Ascending aorta (tissue), 2 donors: ENCODE measurements at regions not wholly inside any gene's neighbourhood (a gene's known extent, or its start where the extent isn't known, plus 50 kb on each side); places are given as distances from the start of the nearest gene placed in this dataset.

ENCODE experiments used
- DNase-seq, 2 donors: peaks; one replicate each; pipeline ENCODE4 v3.0.0-alpha.2; 2019; ENCODE audit warnings: low spot score in 2 of 2
- H3K27ac ChIP-seq, 2 donors: fragments of 200-600 bp; sonication (generic); one replicate each; pipeline ENCODE4 v1.5.1; 2016 to 2017; ENCODE audit warnings: mild to moderate bottlenecking in 1 of 2
- H3K27me3 ChIP-seq: fragments of 200-600 bp; sonication (generic); one replicate; pipeline ENCODE4 v1.5.1; 2017
- H3K36me3 ChIP-seq, 2 donors: fragments of 200-600 bp; sonication (generic); one replicate each; pipeline ENCODE4 v1.5.1; 2016
- H3K4me1 ChIP-seq, 2 donors: fragments of 200-600 bp; sonication (generic); one replicate each; pipeline ENCODE4 v1.5.1; 2016 to 2017; ENCODE audit warnings: mild to moderate bottlenecking in 1 of 2
- H3K4me3 ChIP-seq, 2 donors: fragments of 200-600 bp; sonication (generic); one replicate each; pipeline ENCODE4 v1.5.1; 2016 to 2017; ENCODE audit warnings: mild to moderate bottlenecking in 1 of 2
- H3K9me3 ChIP-seq, 2 donors: fragments of 200-600 bp; sonication (generic); one replicate each; pipeline ENCODE4 v1.5.1; 2016
- CTCF ChIP-seq, 3 experiments: fragments of 200-600 bp in 2 of 3; fragments of 450-650 bp in 1 of 3; sonication (generic) in 2 of 3; IDR thresholded peaks; one replicate each; pipeline ENCODE4 v1.5.1; 2016 to 2019; ENCODE audit warnings: antibody characterized with exemption in 3 of 3, mild to moderate bottlenecking in 1 of 3, moderate library complexity in 1 of 3
- intact Hi-C: fragments of 100-400 bp; cut with DNase I; formaldehyde crosslinking; loops from one replicate; pipeline ENCODE4 v1.15.1; 2023

GRCh38 chr13:107999751-108000150 is 215.6 kb downstream of the LIG4 start:
- TF ChIP-seq CTCF (IDR thresholded peaks at IDR 0.05): no peak
- Histone ChIP-seq H3K27ac (no peak overlapping the region), H3K27me3 (no peaks in the 10 kb centered on the region), H3K4me1 (no peaks in the 10 kb centered on the region), H3K4me3 (no peak overlapping the region), H3K9me3 (no peaks in the 10 kb centered on the region), H3K36me3 (no peaks in the 10 kb centered on the region)
- intact Hi-C loops: no loop called here
- no peak for DNase-seq

- TF ChIP-seq CTCF (IDR thresholded peaks at IDR 0.05): no peak
- no peaks in the 10 kb centered on the region for H3K9me3 ChIP-seq
- H3K36me3 ChIP-seq: no peaks in the 10 kb centered on the region
- no peak overlapping the region for H3K4me3 ChIP-seq
- intact Hi-C loops: no loop called here
- no peaks in the 10 kb centered on the region for H3K27me3 ChIP-seq
- no peak overlapping the region for H3K27ac ChIP-seq
- no peaks in the 10 kb centered on the region for H3K4me1 ChIP-seq
- no peak for DNase-seq
Measured at GRCh38 chr13:107994137-107994536, 221.2 kb downstream of the LIG4 start.

GRCh38 chr13:107993239-107993949 is 221.9 kb downstream of the LIG4 start:
- intact Hi-C loops: no loop called here

GRCh38 chr13:107992542-107992941 is 222.8 kb downstream of the LIG4 start:
- Histone ChIP-seq H3K4me1 (no peaks in the 10 kb centered on the region), H3K27ac (no peak overlapping the region), H3K4me3 (no peak overlapping the region), H3K36me3 (no peaks in the 10 kb centered on the region), H3K9me3 (no peaks in the 10 kb centered on the region), H3K27me3 (no peaks in the 10 kb centered on the region)
- no peak for TF ChIP-seq CTCF (IDR thresholded peaks at IDR 0.05)
- DNase-seq: no peak
- intact Hi-C loops: no loop called here

More at GRCh38 chr13:107993239-107993949, 221.9 kb downstream of the LIG4 start:
- no peak for DNase-seq
- H3K9me3 ChIP-seq: no peaks in the 10 kb centered on the region
- no peak overlapping the region for H3K4me3 ChIP-seq
- no peaks in the 10 kb centered on the region for H3K4me1 ChIP-seq
- H3K36me3 ChIP-seq: no peaks in the 10 kb centered on the region
- H3K27me3 ChIP-seq: no peaks in the 10 kb centered on the region
- no peak overlapping the region for H3K27ac ChIP-seq
- TF ChIP-seq CTCF (IDR thresholded peaks at IDR 0.05): no peak

GRCh38 chr13:107977071-107977574 is 238.2 kb downstream of the LIG4 start:
- intact Hi-C loops: no loop called here
- TF ChIP-seq CTCF (IDR thresholded peaks at IDR 0.05): no peak

More at GRCh38 chr13:107977071-107977574, 238.2 kb downstream of the LIG4 start:
- H3K27ac ChIP-seq: no peak overlapping the region
- H3K36me3 ChIP-seq: no peaks in the 10 kb centered on the region
- H3K27me3 ChIP-seq: no peaks in the 10 kb centered on the region
- H3K4me3 ChIP-seq: no peak overlapping the region
- no peaks in the 10 kb centered on the region for H3K9me3 ChIP-seq
- no peak for DNase-seq
- H3K4me1 ChIP-seq: no peaks in the 10 kb centered on the region
